GM12878 (cell line): ENCODE measurements at regions not wholly inside any gene's neighbourhood (a gene's known extent, or its start where the extent isn't known, plus 50 kb on each side); places are given as distances from the start of the nearest gene placed in this dataset.

Source experiments
- ATF3 ChIP-seq: IDR thresholded peaks from 2 replicates; pipeline ENCODE4 v1.6.1; 2011; ENCODE audit warnings: low read depth, mild to moderate bottlenecking, low read length, moderate library complexity, borderline replicate concordance; ENCODE audit errors: extremely low read depth
- BMI1 ChIP-seq: fragments of 450-650 bp; IDR thresholded peaks from 2 replicates; pipeline ENCODE4 v1.6.1; 2016; ENCODE audit warnings: mild to moderate bottlenecking, moderate library complexity, borderline replicate concordance
- EP300 ChIP-seq, 2 experiments: fragments of 150-350 bp in 1 of 2; IDR thresholded peaks; 2 replicates each; pipeline ENCODE4 v1.6.1; 2011 to 2012; ENCODE audit warnings: low read depth in 2 of 2, low read length in 2 of 2, borderline replicate concordance in 1 of 2, improper control_type of control experiment in 1 of 2, inconsistent platforms in 1 of 2; ENCODE audit not compliant: control insufficient read depth in 1 of 2
- EZH2 ChIP-seq: IDR thresholded peaks from 2 replicates; pipeline ENCODE4 v1.6.1; 2012; ENCODE audit warnings: low read depth, mild to moderate bottlenecking, control low read depth, inconsistent platforms, low read length, borderline replicate concordance; ENCODE audit not compliant: control insufficient read depth
- GABPA ChIP-seq: IDR thresholded peaks from 2 replicates; pipeline ENCODE4 v1.6.1; 2014; ENCODE audit warnings: antibody characterized with exemption, low read depth, mild to moderate bottlenecking, inconsistent platforms
- NFYB ChIP-seq: IDR thresholded peaks from 2 replicates; pipeline ENCODE4 v1.6.1; 2011; ENCODE audit warnings: low read depth, mild to moderate bottlenecking, low read length, improper control_type of control experiment, moderate library complexity; ENCODE audit not compliant: insufficient read depth
- POLR2A ChIP-seq: IDR thresholded peaks from 2 replicates; pipeline ENCODE4 v1.6.1; 2011; ENCODE audit warnings: low read depth, mild to moderate bottlenecking, low read length
- RAD21 ChIP-seq: IDR thresholded peaks from 2 replicates; pipeline ENCODE4 v1.6.1; 2011; ENCODE audit warnings: mild to moderate bottlenecking, low read depth, low read length, moderate library complexity; ENCODE audit not compliant: insufficient read depth
- RFX5 ChIP-seq: IDR thresholded peaks from 2 replicates; pipeline ENCODE4 v1.6.1; 2011; ENCODE audit warnings: low read depth, low read length, improper control_type of control experiment
- SIN3A ChIP-seq: IDR thresholded peaks from 2 replicates; pipeline ENCODE4 v1.6.1; 2012; ENCODE audit warnings: low read depth, low read length, improper control_type of control experiment
- SP1 ChIP-seq: IDR thresholded peaks from one replicate; pipeline ENCODE4 v1.6.1; 2011; ENCODE audit warnings: low read depth, low read length
- ZBTB33 ChIP-seq: fragments of 450-650 bp; IDR thresholded peaks from 2 replicates; pipeline ENCODE4 v1.6.1; 2017; ENCODE audit warnings: mild to moderate bottlenecking
- TF ChIP-seq, protein P1 (sequence below), 3 experiments: IDR thresholded peaks in 2 of 3; conservative IDR thresholded peaks in 1 of 3; 2 replicates each; pipeline ENCODE4 v1.5.1; 2011; ENCODE audit warnings: low read depth in 3 of 3, low read length in 3 of 3, mild to moderate bottlenecking in 3 of 3, control low read depth in 2 of 3, moderate library complexity in 2 of 3, inconsistent platforms in 1 of 3, mixed read lengths in 1 of 3; ENCODE audit not compliant: control insufficient read depth in 2 of 3, insufficient read depth in 1 of 3; ENCODE audit errors: extremely low read depth in 1 of 3

DNA sequence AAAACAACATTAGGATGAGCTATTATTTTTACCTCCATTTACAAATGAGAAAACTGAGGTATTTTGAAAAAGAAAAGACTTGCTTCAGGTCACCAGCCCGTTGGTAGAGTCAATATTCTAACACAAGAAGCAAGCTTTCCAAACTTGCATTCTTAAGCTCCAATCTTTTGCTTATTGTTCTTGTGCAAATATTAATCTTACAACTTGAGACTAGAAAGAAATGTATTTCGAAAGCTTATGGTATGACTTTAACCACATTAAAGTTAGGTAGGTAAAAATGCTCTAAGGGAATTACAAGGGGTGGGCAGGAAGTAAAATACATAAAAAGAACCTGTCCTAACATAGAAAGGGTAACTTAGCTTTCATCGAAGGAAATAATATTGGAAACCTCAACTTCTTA is 453.9 kb downstream of the SLITRK5 start:
- TF ChIP-seq SIN3A (no peak), SP1 (no peak), POLR2A (no peak), RAD21 (no peak), ZBTB33 (no peak), NFYB (no peak), EZH2 (no peak), BMI1 (no peak), EP300 (IDR thresholded peaks at IDR 0.05; ENCODE audit: borderline replicate concordance in 1 of 2, control insufficient read depth in 1 of 2, low read depth in 2 of 2, low read length in 2 of 2) (no peak), RFX5 (no peak), ATF3 (no peak), GABPA (no peak)
- TF ChIP-seq, protein P1, sequence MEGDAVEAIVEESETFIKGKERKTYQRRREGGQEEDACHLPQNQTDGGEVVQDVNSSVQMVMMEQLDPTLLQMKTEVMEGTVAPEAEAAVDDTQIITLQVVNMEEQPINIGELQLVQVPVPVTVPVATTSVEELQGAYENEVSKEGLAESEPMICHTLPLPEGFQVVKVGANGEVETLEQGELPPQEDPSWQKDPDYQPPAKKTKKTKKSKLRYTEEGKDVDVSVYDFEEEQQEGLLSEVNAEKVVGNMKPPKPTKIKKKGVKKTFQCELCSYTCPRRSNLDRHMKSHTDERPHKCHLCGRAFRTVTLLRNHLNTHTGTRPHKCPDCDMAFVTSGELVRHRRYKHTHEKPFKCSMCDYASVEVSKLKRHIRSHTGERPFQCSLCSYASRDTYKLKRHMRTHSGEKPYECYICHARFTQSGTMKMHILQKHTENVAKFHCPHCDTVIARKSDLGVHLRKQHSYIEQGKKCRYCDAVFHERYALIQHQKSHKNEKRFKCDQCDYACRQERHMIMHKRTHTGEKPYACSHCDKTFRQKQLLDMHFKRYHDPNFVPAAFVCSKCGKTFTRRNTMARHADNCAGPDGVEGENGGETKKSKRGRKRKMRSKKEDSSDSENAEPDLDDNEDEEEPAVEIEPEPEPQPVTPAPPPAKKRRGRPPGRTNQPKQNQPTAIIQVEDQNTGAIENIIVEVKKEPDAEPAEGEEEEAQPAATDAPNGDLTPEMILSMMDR (IDR thresholded peaks at IDR 0.05 in 2 of 3, conservative IDR thresholded peaks at IDR 0.05 in 1 of 3; ENCODE audit: control insufficient read depth in 2 of 3, extremely low read depth in 1 of 3, insufficient read depth in 1 of 3, low read depth in 3 of 3, low read length in 3 of 3) = no peak
